DOHH2 (cell line): ENCODE measurements at regions not wholly inside any gene's neighbourhood (a gene's known extent, or its start where the extent isn't known, plus 50 kb on each side); places are given as distances from the start of the nearest gene placed in this dataset.

ENCODE experiments used
- CTCF ChIP-seq: fragments of 200-600 bp; sonication (generic); IDR thresholded peaks from one replicate; pipeline ENCODE4 v1.5.1; 2014; ENCODE audit warnings: antibody characterized with exemption, mild to moderate bottlenecking, low read depth, low read length; ENCODE audit not compliant: poor library complexity, severe bottlenecking
- EZH2phosphoT487 ChIP-seq: fragments of 200-600 bp; sonication (generic); IDR thresholded peaks from 2 replicates; pipeline ENCODE4 v1.6.1; 2017; ENCODE audit warnings: borderline replicate concordance, mild to moderate bottlenecking, antibody characterized with exemption, low read length, moderate library complexity, mixed read lengths

DNA sequence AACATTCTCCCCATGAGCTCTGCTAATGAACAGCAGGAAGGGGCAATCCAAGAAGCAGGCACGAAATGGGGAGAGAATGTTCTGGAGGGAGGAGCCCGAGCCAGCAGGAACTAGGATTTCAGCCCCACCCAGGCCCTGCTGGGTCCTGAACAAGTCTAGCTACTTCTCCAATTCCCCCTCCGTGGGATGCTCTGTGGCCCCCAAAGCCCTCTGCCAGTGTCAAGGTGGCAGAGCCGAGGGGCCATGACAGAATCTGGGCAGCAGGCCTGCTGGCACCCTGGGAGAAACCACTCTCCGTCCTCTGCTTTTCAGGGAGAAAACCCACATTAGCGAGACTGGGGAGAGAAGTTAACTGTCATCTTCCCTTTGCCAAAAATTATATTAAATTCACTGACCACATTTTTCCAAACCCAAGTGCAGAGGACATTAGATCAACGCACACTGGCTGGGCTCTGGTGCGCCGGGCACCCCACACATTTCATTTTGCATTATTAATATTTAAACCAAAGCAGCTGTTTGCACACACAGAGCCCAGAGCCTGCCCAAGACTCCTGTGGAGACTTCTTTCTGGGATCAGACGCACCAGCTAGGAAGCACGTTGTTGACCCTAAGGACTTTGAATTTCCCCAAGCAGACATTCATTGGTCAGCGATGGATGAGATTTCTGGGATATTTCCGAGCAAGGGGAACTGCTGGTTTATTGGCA is 80.2 kb upstream of the PKDCC start:
- TF ChIP-seq CTCF: no peak
- TF ChIP-seq EZH2phosphoT487: no peak
